HL-60/S4 (cell line): ENCODE measurements at regions not wholly inside any gene's neighbourhood (a gene's known extent, or its start where the extent isn't known, plus 50 kb on each side); places are given as distances from the start of the nearest gene placed in this dataset.

Experiments used
- in situ Hi-C: fragments of 300-500 bp; cut with MboI; formaldehyde crosslinking; loops from 2 replicates; pipeline ENCODE4 v1.14.3; 2022; ENCODE audit warnings: low sequenced_read_pairs

- in situ Hi-C loops, result no loop called here
Measured at GRCh38 chr1:201740670-201741111, 88.3 kb upstream of the IPO9 start.

DNA sequence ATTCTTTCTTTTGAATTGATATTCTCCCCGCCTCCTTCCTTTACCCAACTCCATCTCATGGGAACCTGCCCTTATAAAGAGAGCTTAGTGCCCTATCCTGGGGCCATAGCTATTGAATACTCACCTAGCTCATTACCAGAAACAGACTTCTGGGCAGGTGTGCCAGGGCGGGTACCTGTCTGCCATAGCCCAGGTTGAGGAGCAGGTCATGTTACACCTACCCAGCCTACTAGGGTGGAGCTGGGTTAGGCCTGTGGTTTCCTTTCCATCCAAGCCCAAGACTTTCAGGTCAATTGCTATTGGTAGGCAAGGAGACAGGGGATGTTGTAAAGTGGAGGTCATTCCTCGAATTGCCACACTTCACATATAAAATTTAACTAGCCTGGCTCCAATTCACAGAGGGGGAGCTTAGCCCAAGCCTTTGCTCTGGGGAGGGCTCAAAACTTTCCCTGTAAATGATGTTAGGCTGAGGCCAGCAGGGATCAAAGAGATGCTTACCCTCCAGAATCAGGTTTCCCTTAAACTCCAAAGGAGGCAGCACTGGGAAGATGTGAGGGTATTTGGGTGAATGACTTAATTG is 87.1 kb upstream of the IPO9 start:
- in situ Hi-C loops, result no loop called here

DNA sequence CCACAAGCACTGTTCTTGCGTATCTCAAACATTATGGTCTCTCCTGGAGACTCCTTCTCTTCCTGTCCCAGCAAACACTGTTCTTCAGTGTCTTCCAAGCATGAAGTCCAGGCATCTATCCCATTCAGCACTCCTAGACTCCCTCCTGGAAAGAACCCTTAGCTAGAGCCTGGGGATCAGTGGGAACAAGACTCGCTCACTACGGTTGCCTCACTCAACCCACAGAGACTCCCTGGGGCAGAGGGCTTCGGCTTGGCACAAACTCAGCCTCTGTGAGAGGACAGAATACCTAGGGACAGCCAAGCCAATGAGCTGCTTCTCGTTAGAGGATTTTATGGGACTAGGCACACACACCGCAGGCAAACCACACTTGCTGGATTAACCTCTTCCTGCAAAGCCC is 86.5 kb upstream of the IPO9 start:
- in situ Hi-C loops, result no loop called here

- in situ Hi-C loops, result no loop called here
Measured at GRCh38 chr1:201742955-201743805, 85.8 kb upstream of the IPO9 start.

DNA sequence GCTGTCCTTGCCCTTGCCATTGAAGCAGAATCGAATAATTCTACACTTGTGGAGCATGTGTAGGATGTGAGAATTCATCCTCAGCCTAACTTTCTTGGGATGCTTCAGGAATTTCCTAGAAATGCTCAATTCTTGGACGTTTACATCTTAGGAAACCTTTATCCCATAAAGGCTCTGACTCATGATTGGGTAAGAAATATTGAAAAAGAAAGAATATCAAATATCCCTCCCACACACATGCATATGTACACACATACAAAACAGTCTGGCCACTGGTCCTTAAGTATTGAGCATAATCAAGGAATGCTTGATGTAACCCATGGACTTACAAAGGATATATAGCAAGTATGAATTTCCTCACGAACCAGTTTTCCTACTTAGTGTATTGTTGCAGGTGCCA is 83.9 kb upstream of the IPO9 start:
- in situ Hi-C loops, result no loop called here

DNA sequence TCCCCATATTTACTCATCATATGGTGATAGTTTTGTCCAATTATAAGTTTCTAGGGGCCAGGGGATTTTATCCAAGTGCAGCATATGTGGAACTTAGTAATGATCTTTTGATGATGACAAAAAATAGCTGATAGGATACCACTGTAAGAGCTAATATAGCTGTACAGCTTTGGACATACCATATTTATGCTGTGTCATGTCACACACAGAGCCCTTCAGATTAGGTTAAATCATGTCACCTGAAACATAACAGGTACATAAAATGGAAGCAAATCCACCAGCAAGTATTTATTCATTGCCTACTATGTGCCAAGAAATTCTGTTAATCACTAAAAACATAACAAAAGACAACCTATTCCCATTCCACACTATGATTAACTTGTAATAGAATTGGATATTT is 82.8 kb upstream of the IPO9 start:
- in situ Hi-C loops, result no loop called here

DNA sequence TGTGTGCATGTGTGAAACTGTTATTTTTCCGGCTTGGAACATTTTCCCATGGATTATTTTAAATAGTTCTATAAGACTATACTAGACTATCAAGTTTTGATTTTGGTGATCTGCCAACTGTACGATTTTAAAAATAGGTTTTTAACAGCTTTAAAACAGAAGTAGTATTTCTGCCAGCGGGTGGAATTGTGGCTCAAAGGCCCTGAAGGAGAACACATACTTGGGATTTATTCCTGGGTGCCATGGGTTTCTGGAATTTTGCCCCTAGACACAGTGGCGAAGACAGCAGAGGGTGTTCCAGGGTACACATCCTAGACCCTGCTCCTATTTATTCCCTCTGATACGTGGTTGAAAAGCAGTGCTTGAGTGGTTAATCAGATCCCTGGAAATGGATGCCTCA is 81.7 kb upstream of the IPO9 start:
- in situ Hi-C loops, result no loop called here

GRCh38 chr1:201748335-201748734 is 80.6 kb upstream of the IPO9 start:
- in situ Hi-C loops, result no loop called here

- in situ Hi-C loops, result no loop called here
Measured at GRCh38 chr1:201749059-201749690, 79.8 kb upstream of the IPO9 start.

- in situ Hi-C loops, result no loop called here
Measured at GRCh38 chr1:201750120-201750519, 78.8 kb upstream of the IPO9 start.

DNA sequence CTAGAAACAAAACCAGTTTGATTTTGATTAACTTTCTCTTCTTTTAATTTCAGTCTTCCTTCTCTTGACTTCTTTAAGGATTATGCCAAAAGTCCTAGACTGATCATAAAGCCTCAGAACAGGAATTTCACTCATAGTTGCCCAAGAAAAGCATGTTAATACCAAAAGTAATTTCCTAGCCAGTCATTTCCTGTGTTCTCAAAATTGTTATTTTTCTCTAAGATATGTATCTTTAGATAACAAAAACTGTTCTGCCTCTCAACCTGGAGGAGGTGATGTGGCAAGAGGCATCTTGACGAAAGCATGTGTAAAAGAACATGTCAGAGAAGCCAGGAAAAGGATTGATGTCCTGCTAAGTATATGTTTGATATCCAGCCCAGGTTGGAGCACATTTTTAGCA is 78.0 kb upstream of the IPO9 start:
- in situ Hi-C loops, result no loop called here

GRCh38 chr1:201751872-201752271 is 77.1 kb upstream of the IPO9 start:
- in situ Hi-C loops, result no loop called here

GRCh38 chr1:201752333-201752732 is 76.6 kb upstream of the IPO9 start:
- in situ Hi-C loops, result no loop called here

GRCh38 chr1:201753492-201753891 is 75.5 kb upstream of the IPO9 start:
- in situ Hi-C loops, result no loop called here

GRCh38 chr1:201754353-201754752 is 74.6 kb upstream of the IPO9 start:
- in situ Hi-C loops, result no loop called here

- in situ Hi-C loops, result no loop called here
Measured at GRCh38 chr1:201755200-201755599, 73.8 kb upstream of the IPO9 start.

DNA sequence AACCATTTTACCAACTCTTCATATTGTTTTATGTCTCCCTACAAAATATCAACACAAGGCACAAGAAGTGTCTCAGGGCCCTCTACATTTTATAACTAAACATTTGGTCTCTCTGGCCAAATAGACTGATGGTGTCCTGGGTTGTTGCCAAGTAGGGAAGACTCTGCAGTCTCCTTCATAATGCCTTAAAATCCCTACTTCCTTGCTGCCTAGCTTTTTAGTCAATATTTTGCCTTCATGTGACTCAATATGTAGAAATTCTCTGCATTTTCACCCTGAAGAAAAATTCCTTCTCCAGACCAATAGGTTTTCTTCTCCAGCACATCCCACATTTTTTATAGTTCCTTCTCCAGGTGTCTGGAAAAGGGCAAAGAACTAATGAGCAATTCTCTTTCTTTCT is 72.6 kb upstream of the IPO9 start:
- in situ Hi-C loops, result no loop called here

- in situ Hi-C loops, result no loop called here
Measured at GRCh38 chr1:201758499-201759050, 70.4 kb upstream of the IPO9 start.

GRCh38 chr1:201759194-201759815 is 69.7 kb upstream of the IPO9 start:
- in situ Hi-C loops, result no loop called here

DNA sequence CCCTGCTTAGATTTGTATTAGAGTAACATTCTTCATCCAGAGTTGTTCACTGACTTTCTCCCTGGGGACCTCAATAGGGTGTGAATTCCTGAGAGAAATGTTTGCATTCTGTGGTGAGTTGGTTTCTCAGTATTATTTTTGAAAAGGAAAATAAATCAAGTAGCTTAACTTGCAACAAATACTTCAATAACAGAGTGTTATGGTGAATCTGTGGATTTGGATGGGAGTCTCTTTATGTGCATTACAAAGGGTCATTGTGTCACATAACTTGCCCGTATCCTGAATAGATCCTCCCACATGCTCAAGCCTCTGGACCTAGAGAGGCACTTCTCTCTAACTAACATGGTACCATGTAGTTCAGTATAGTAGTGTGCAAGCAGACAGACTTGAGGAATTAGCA is 68.4 kb upstream of the IPO9 start:
- in situ Hi-C loops, result no loop called here

GRCh38 chr1:201761178-201761577 is 67.8 kb upstream of the IPO9 start:
- in situ Hi-C loops, result no loop called here
